ENCODE measurements at regions not wholly inside any gene's neighbourhood (a gene's known extent, or its start where the extent isn't known, plus 50 kb on each side); places are given as distances from the start of the nearest gene placed in this dataset.

DNA sequence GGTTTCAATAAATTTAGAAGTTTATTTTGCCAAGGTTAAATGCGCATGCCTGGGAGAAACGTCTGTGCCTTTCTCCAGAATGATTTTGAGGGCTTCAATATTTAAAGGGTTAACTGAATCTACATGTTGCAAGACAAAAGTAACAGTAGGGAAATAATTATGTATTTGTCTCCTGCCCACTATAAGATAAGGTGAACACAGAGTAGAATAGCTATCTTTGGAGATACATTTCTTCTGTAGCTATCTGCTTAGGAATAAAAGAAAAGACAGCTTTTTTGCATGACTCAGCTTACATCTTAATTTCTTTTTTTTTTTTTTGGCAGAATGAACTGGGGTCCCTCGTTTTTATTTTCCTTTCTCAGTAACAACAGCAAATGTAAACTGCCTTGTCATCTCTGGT is 1351.6 kb downstream of the AMY1C start:
- no peak overlapping the region for H3K4me3 ChIP-seq (ENCODE audit: low read length)
- DNase-seq = no peak
- no peak overlapping the region for H3K9ac ChIP-seq (ENCODE audit: low read length)
- no peaks in the 10 kb centered on the region for H3K36me3 ChIP-seq (ENCODE audit: insufficient read depth, low read length)
- H4K20me1 ChIP-seq (ENCODE audit: insufficient read depth, low read depth, low read length) = no peaks in the 10 kb centered on the region
- H3K27ac ChIP-seq (ENCODE audit: low read length) = no peak overlapping the region
- no peaks in the 10 kb centered on the region for H3K4me1 ChIP-seq (ENCODE audit: low read length)
- no peaks in the 10 kb centered on the region for H3K9me2 ChIP-seq (replicated peaks; ENCODE audit: insufficient read depth, low read length)
- H3K4me2 ChIP-seq (ENCODE audit: low read depth, low read length, poor library complexity, severe bottlenecking) = no peak overlapping the region
- no peaks in the 10 kb centered on the region for H3K79me2 ChIP-seq (ENCODE audit: low read length)
- no peaks in the 10 kb centered on the region for H3K27me3 ChIP-seq (ENCODE audit: low read length)
- H2AFZ ChIP-seq (ENCODE audit: low read length) = no peak overlapping the region
- peaks cover 29% of the 10 kb centered on the region for H3K9me3 ChIP-seq (ENCODE audit: low read length)

- Histone ChIP-seq H3K9me3 (ENCODE audit: low read length) (peaks cover 27% of the 10 kb centered on the region), H4K20me1 (ENCODE audit: insufficient read depth, low read depth, low read length) (no peaks in the 10 kb centered on the region), H3K36me3 (ENCODE audit: insufficient read depth, low read length) (no peaks in the 10 kb centered on the region), H3K4me3 (ENCODE audit: low read length) (no peak overlapping the region), H3K79me2 (ENCODE audit: low read length) (no peaks in the 10 kb centered on the region), H3K4me2 (ENCODE audit: low read depth, low read length, poor library complexity, severe bottlenecking) (no peak overlapping the region), H3K27me3 (ENCODE audit: low read length) (no peaks in the 10 kb centered on the region), H2AFZ (ENCODE audit: low read length) (no peak overlapping the region), H3K27ac (ENCODE audit: low read length) (no peak overlapping the region), H3K4me1 (ENCODE audit: low read length) (no peaks in the 10 kb centered on the region), H3K9me2 (replicated peaks; ENCODE audit: insufficient read depth, low read length) (no peaks in the 10 kb centered on the region), H3K9ac (ENCODE audit: low read length) (no peak overlapping the region)
- DNase-seq = no peak
These were observed 1352.7 kb downstream of the AMY1C start for GRCh38 chr1:105102371-105102770.

DNA sequence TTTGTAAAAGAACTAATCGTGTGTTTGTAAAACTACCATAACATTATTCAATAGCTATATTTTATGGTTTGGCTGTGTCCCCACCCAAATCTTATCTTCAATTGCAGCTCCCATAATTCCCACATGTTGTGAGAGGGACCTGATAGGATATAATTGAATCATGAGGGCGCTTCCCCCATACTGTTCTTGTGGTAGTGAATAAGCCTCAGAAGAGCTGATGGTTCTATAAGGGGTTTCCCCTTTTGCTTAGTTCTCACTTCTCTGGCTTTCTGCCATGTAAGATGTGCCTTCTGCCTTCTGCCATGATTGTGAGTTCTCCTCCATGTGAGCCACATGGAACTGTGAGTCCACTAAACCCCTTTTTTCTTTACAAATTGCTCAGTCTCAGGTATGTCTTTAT is 1372.3 kb downstream of the AMY1C start:
- Histone ChIP-seq H3K4me3 (ENCODE audit: low read length) (no peak overlapping the region), H3K79me2 (ENCODE audit: low read length) (no peaks in the 10 kb centered on the region), H3K27me3 (ENCODE audit: low read length) (no peaks in the 10 kb centered on the region), H3K27ac (ENCODE audit: low read length) (no peak overlapping the region), H3K9me2 (replicated peaks; ENCODE audit: insufficient read depth, low read length) (no peaks in the 10 kb centered on the region), H3K9me3 (ENCODE audit: low read length) (peaks cover 7% of the 10 kb centered on the region), H3K4me1 (ENCODE audit: low read length) (no peaks in the 10 kb centered on the region), H2AFZ (ENCODE audit: low read length) (no peak overlapping the region), H3K36me3 (ENCODE audit: insufficient read depth, low read length) (no peaks in the 10 kb centered on the region), H3K9ac (ENCODE audit: low read length) (no peak overlapping the region), H3K4me2 (ENCODE audit: low read depth, low read length, poor library complexity, severe bottlenecking) (no peak overlapping the region), H4K20me1 (ENCODE audit: insufficient read depth, low read depth, low read length) (no peaks in the 10 kb centered on the region)
- DNase-seq = no peak

- Histone ChIP-seq H2AFZ (ENCODE audit: low read length) (no peak overlapping the region), H3K4me1 (ENCODE audit: low read length) (no peaks in the 10 kb centered on the region), H3K4me2 (ENCODE audit: low read depth, low read length, poor library complexity, severe bottlenecking) (no peak overlapping the region), H3K4me3 (ENCODE audit: low read length) (no peak overlapping the region), H3K9ac (ENCODE audit: low read length) (no peak overlapping the region), H3K27me3 (ENCODE audit: low read length) (no peaks in the 10 kb centered on the region), H3K9me2 (replicated peaks; ENCODE audit: insufficient read depth, low read length) (no peaks in the 10 kb centered on the region), H4K20me1 (ENCODE audit: insufficient read depth, low read depth, low read length) (no peaks in the 10 kb centered on the region), H3K9me3 (ENCODE audit: low read length) (peaks cover 3% of the 10 kb centered on the region; the same call in 1 of the 2 replicates), H3K27ac (ENCODE audit: low read length) (no peak overlapping the region), H3K79me2 (ENCODE audit: low read length) (no peaks in the 10 kb centered on the region), H3K36me3 (ENCODE audit: insufficient read depth, low read length) (no peaks in the 10 kb centered on the region)
- peak; percentile 44 for DNase-seq
These were observed 1388.1 kb downstream of the AMY1C start for GRCh38 chr1:105137543-105138457.

- no peaks in the 10 kb centered on the region for H4K20me1 ChIP-seq (ENCODE audit: insufficient read depth, low read depth, low read length)
- no peaks in the 10 kb centered on the region for H3K27me3 ChIP-seq (ENCODE audit: low read length)
- H3K9ac ChIP-seq (ENCODE audit: low read length) = no peak overlapping the region
- peaks cover 3% of the 10 kb centered on the region; the same call in 1 of the 2 replicates for H3K9me3 ChIP-seq (ENCODE audit: low read length)
- no peak overlapping the region for H2AFZ ChIP-seq (ENCODE audit: low read length)
- no peaks in the 10 kb centered on the region for H3K9me2 ChIP-seq (replicated peaks; ENCODE audit: insufficient read depth, low read length)
- H3K4me1 ChIP-seq (ENCODE audit: low read length) = no peaks in the 10 kb centered on the region
- no peak overlapping the region for H3K4me3 ChIP-seq (ENCODE audit: low read length)
- H3K79me2 ChIP-seq (ENCODE audit: low read length) = no peaks in the 10 kb centered on the region
- no peak for DNase-seq
- H3K36me3 ChIP-seq (ENCODE audit: insufficient read depth, low read length) = no peaks in the 10 kb centered on the region
- no peak overlapping the region for H3K27ac ChIP-seq (ENCODE audit: low read length)
- H3K4me2 ChIP-seq (ENCODE audit: low read depth, low read length, poor library complexity, severe bottlenecking) = no peak overlapping the region
These were observed 1388.8 kb downstream of the AMY1C start for GRCh38 chr1:105138458-105138893.

GRCh38 chr1:105172788-105173187 is 1423.1 kb downstream of the AMY1C start:
- Histone ChIP-seq H3K36me3 (ENCODE audit: insufficient read depth, low read length) (no peaks in the 10 kb centered on the region), H3K4me3 (ENCODE audit: low read length) (no peak overlapping the region), H4K20me1 (ENCODE audit: insufficient read depth, low read depth, low read length) (no peaks in the 10 kb centered on the region), H3K9me2 (replicated peaks; ENCODE audit: insufficient read depth, low read length) (no peaks in the 10 kb centered on the region), H2AFZ (ENCODE audit: low read length) (no peak overlapping the region), H3K4me1 (ENCODE audit: low read length) (no peaks in the 10 kb centered on the region), H3K4me2 (ENCODE audit: low read depth, low read length, poor library complexity, severe bottlenecking) (no peak overlapping the region), H3K27ac (ENCODE audit: low read length) (no peak overlapping the region), H3K9me3 (ENCODE audit: low read length) (peaks cover 9% of the 10 kb centered on the region; the same call in 1 of the 2 replicates), H3K9ac (ENCODE audit: low read length) (no peak overlapping the region), H3K27me3 (ENCODE audit: low read length) (no peaks in the 10 kb centered on the region), H3K79me2 (ENCODE audit: low read length) (no peaks in the 10 kb centered on the region)
- DNase-seq = no peak

DNA sequence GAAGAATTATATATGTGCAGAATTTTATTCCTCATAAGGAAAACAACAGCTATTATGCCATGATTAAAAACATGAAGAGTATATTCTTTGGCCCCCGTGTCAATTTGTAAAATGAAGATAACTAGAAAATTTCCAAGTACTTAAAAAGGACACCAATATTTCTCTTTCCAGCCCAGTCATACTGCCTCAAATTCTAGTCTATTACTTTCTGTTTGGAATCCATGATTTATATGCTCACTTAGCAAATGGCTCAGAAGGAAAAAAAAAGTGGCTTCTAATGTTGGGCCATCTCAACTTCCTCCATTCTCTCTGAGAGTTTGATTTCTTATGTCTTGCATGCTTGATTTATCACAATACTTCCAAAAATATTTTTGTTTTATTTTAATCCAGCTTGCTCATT is 1431.1 kb downstream of the AMY1C start:
- Histone ChIP-seq H4K20me1 (ENCODE audit: insufficient read depth, low read depth, low read length) (no peaks in the 10 kb centered on the region), H3K4me2 (ENCODE audit: low read depth, low read length, poor library complexity, severe bottlenecking) (no peak overlapping the region), H3K36me3 (ENCODE audit: insufficient read depth, low read length) (no peaks in the 10 kb centered on the region), H3K4me3 (ENCODE audit: low read length) (no peak overlapping the region), H3K9me3 (ENCODE audit: low read length) (peaks cover 16% of the 10 kb centered on the region; the same call in 1 of the 2 replicates), H3K27ac (ENCODE audit: low read length) (no peak overlapping the region), H3K4me1 (ENCODE audit: low read length) (no peaks in the 10 kb centered on the region), H2AFZ (ENCODE audit: low read length) (no peak overlapping the region), H3K9me2 (replicated peaks; ENCODE audit: insufficient read depth, low read length) (no peaks in the 10 kb centered on the region), H3K79me2 (ENCODE audit: low read length) (no peaks in the 10 kb centered on the region), H3K27me3 (ENCODE audit: low read length) (no peaks in the 10 kb centered on the region), H3K9ac (ENCODE audit: low read length) (no peak overlapping the region)
- no peak for DNase-seq

DNA sequence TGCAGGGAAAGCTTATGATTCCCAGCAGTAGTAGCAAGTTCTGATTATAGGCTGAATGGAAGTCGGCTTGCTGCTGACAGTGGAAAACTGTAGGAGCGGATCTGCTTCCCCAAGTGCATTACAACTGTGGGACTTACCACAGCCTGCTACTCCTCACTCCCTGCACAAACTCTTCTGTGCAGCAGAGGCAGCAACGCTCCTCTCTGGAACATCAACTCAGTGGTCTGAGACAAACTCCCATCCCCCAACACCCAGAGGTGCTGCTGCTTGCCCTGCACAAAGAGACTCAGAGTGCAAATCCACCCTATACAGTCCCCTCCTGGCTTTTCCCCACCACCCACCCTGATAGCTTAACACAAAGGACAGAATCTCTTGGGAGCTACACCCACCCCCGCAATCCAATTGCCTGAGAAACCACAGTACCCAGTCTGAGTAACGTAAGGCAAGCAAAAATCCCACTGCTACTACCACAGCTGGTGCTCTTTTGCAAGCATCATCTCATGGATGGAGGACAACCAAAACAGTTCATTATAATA is 1455.2 kb downstream of the AMY1C start:
- H3K9me3 ChIP-seq (ENCODE audit: low read length) = peaks cover 18% of the 10 kb centered on the region
- no peak overlapping the region for H3K4me3 ChIP-seq (ENCODE audit: low read length)
- H4K20me1 ChIP-seq (ENCODE audit: insufficient read depth, low read depth, low read length) = no peaks in the 10 kb centered on the region
- no peaks in the 10 kb centered on the region for H3K4me1 ChIP-seq (ENCODE audit: low read length)
- no peak overlapping the region for H2AFZ ChIP-seq (ENCODE audit: low read length)
- H3K27me3 ChIP-seq (ENCODE audit: low read length) = no peaks in the 10 kb centered on the region
- H3K9me2 ChIP-seq (replicated peaks; ENCODE audit: insufficient read depth, low read length) = no peaks in the 10 kb centered on the region
- no peak overlapping the region for H3K9ac ChIP-seq (ENCODE audit: low read length)
- no peak for DNase-seq
- H3K79me2 ChIP-seq (ENCODE audit: low read length) = no peaks in the 10 kb centered on the region
- H3K4me2 ChIP-seq (ENCODE audit: low read depth, low read length, poor library complexity, severe bottlenecking) = no peak overlapping the region
- no peak overlapping the region for H3K27ac ChIP-seq (ENCODE audit: low read length)
- H3K36me3 ChIP-seq (ENCODE audit: insufficient read depth, low read length) = no peaks in the 10 kb centered on the region

All from Karpas-422 (cell line).